HG02759 (cell line): ENCODE measurements at regions not wholly inside any gene's neighbourhood (a gene's known extent, or its start where the extent isn't known, plus 50 kb on each side); places are given as distances from the start of the nearest gene placed in this dataset.

ENCODE experiments used
- ATAC-seq: cut with Tn5 transposase; IDR thresholded peaks from one replicate; pipeline ENCODE4 v1.9.1; 2021; ENCODE audit warnings: mild to moderate bottlenecking, moderate library complexity; ENCODE audit not compliant: unreplicated experiment

GRCh38 chr5:141800617-141801016 lies 77.6 kb downstream of the PCDH1 start:
- no peak for ATAC-seq

- no peak for ATAC-seq
Observed at GRCh38 chr5:141799507-141800167, 78.6 kb downstream of the PCDH1 start.

- no peak for ATAC-seq
Observed at GRCh38 chr5:141797425-141797824, 80.8 kb downstream of the PCDH1 start.

- ATAC-seq: no peak
Observed at GRCh38 chr5:141795421-141795820, 82.8 kb downstream of the PCDH1 start.

- no peak for ATAC-seq
Observed at GRCh38 chr5:141793881-141794280, 84.3 kb downstream of the PCDH1 start.

GRCh38 chr5:141793403-141793802 lies 84.8 kb downstream of the PCDH1 start:
- no peak for ATAC-seq

- no peak for ATAC-seq
Observed at GRCh38 chr5:141790630-141791029, 87.6 kb downstream of the PCDH1 start.

- ATAC-seq: no peak
Observed at GRCh38 chr5:141789330-141789729, 88.9 kb downstream of the PCDH1 start.

GRCh38 chr5:141788296-141788970 lies 89.8 kb downstream of the PCDH1 start:
- no peak for ATAC-seq

- no peak for ATAC-seq
Observed at GRCh38 chr5:141787376-141787775, 90.8 kb downstream of the PCDH1 start.

- no peak for ATAC-seq
Observed at GRCh38 chr5:141786700-141787099, 91.5 kb downstream of the PCDH1 start.

- no peak for ATAC-seq
Observed at GRCh38 chr5:141785711-141786110, 92.5 kb downstream of the PCDH1 start.

GRCh38 chr5:141785135-141785534 lies 93.1 kb downstream of the PCDH1 start:
- ATAC-seq: no peak

- no peak for ATAC-seq
Observed at GRCh38 chr5:141784529-141784928, 93.7 kb downstream of the PCDH1 start.

GRCh38 chr5:141783947-141784296 lies 94.3 kb downstream of the PCDH1 start:
- ATAC-seq: no peak

GRCh38 chr5:141783005-141783946 lies 94.9 kb downstream of the PCDH1 start:
- no peak for ATAC-seq

GRCh38 chr5:141781910-141782309 lies 96.3 kb downstream of the PCDH1 start:
- ATAC-seq: no peak

- ATAC-seq: no peak
Observed at GRCh38 chr5:141780952-141781781, 97.0 kb downstream of the PCDH1 start.

GRCh38 chr5:141780240-141780951 lies 97.8 kb downstream of the PCDH1 start:
- no peak for ATAC-seq

GRCh38 chr5:141779503-141779973 lies 97.5 kb upstream of the ARAP3 start:
- no peak for ATAC-seq
